SK-N-SH treated with all-trans-retinoic acid at 6 μM for 48 hours (cell line): ENCODE measurements at regions not wholly inside any gene's neighbourhood (a gene's known extent, or its start where the extent isn't known, plus 50 kb on each side); places are given as distances from the start of the nearest gene placed in this dataset.

Experiments
- ARNTL ChIP-seq: fragments of 450-650 bp; formaldehyde crosslinking; IDR thresholded peaks from 2 replicates; pipeline ENCODE4 v1.5.0; 2020; ENCODE audit warnings: low read depth, mild to moderate bottlenecking, moderate library complexity, borderline replicate concordance
- CSDC2 ChIP-seq: fragments of 250-450 bp; sonication (Bioruptor Pico); IDR thresholded peaks from 2 replicates; pipeline ENCODE4 v1.5.0; 2020; ENCODE audit warnings: mild to moderate bottlenecking, moderate library complexity
- OSR1 ChIP-seq: fragments of 250-450 bp; sonication (Bioruptor Pico); IDR thresholded peaks from 2 replicates; pipeline ENCODE4 v1.8.0; 2022; ENCODE audit warnings: moderate library complexity, mild to moderate bottlenecking, inconsistent platforms
- PPARA ChIP-seq: fragments of 250-450 bp; sonication (Bioruptor Pico); IDR thresholded peaks from 2 replicates; pipeline ENCODE4 v1.5.0; 2020; ENCODE audit warnings: mild to moderate bottlenecking, borderline replicate concordance
- SNAI2 ChIP-seq: fragments of 250-450 bp; sonication (Bioruptor Pico); IDR thresholded peaks from 2 replicates; pipeline ENCODE4 v1.5.0; 2020; ENCODE audit warnings: mild to moderate bottlenecking, moderate library complexity
- ZFP3 ChIP-seq: fragments of 250-450 bp; sonication (Bioruptor Pico); IDR thresholded peaks from 2 replicates; pipeline ENCODE4 v1.5.0; 2020; ENCODE audit warnings: mild to moderate bottlenecking, moderate library complexity
- ZFP30 ChIP-seq: fragments of 450-650 bp; formaldehyde crosslinking; IDR thresholded peaks from 2 replicates; pipeline ENCODE4 v1.5.0; 2022; ENCODE audit warnings: mild to moderate bottlenecking, moderate library complexity
- ZNF8 ChIP-seq: fragments of 450-650 bp; formaldehyde crosslinking; IDR thresholded peaks from 2 replicates; pipeline ENCODE4 v1.5.0; 2020; ENCODE audit warnings: mild to moderate bottlenecking, moderate library complexity
- TF ChIP-seq, protein P1 (sequence below): fragments of 250-450 bp; sonication (Bioruptor Pico); IDR thresholded peaks from 2 replicates; pipeline ENCODE4 v1.5.1; 2021; ENCODE audit warnings: mild to moderate bottlenecking, moderate library complexity
- TF ChIP-seq, protein P2 (sequence below): fragments of 250-450 bp; sonication (Bioruptor Pico); IDR thresholded peaks from 2 replicates; pipeline ENCODE4 v1.8.0; 2021; ENCODE audit warnings: low read depth, mild to moderate bottlenecking, moderate library complexity, borderline replicate concordance
- TF ChIP-seq, protein P3 (sequence below): fragments of 250-450 bp; sonication (Bioruptor Pico); IDR thresholded peaks from 2 replicates; pipeline ENCODE4 v1.8.0; 2020; ENCODE audit warnings: mild to moderate bottlenecking, moderate library complexity, borderline replicate concordance

DNA sequence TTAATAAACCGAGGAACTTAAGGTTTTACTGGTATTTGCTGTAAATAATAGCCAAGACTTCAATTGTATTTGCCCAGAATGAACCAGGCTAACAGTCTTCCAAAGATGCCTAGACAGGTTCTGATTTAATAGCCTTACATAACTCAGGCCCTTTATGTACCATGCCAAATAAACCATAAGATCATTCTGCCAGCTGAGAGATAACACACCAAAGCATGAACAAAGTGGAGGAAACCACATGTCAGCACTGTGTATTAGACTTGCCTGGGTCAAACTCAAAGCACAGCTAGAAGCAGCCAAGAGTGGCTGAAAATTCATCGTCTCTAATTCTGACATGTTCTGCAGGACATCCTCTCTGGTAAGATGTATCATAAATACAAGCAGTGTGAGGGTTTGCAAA is 319.3 kb upstream of the ZNF608 start:
- no peak for TF ChIP-seq ZFP3 (CRISPR knock-in tag)
- TF ChIP-seq CSDC2 (CRISPR knock-in tag), result no peak
- no peak for TF ChIP-seq ARNTL (CRISPR knock-in tag)
- TF ChIP-seq, protein P1, sequence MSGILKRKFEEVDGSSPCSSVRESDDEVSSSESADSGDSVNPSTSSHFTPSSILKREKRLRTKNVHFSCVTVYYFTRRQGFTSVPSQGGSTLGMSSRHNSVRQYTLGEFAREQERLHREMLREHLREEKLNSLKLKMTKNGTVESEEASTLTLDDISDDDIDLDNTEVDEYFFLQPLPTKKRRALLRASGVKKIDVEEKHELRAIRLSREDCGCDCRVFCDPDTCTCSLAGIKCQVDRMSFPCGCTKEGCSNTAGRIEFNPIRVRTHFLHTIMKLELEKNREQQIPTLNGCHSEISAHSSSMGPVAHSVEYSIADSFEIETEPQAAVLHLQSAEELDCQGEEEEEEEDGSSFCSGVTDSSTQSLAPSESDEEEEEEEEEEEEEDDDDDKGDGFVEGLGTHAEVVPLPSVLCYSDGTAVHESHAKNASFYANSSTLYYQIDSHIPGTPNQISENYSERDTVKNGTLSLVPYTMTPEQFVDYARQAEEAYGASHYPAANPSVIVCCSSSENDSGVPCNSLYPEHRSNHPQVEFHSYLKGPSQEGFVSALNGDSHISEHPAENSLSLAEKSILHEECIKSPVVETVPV (CRISPR knock-in tag), result no peak
- TF ChIP-seq ZFP30, result no peak
- TF ChIP-seq OSR1 (CRISPR knock-in tag), result no peak
- TF ChIP-seq, protein P2, sequence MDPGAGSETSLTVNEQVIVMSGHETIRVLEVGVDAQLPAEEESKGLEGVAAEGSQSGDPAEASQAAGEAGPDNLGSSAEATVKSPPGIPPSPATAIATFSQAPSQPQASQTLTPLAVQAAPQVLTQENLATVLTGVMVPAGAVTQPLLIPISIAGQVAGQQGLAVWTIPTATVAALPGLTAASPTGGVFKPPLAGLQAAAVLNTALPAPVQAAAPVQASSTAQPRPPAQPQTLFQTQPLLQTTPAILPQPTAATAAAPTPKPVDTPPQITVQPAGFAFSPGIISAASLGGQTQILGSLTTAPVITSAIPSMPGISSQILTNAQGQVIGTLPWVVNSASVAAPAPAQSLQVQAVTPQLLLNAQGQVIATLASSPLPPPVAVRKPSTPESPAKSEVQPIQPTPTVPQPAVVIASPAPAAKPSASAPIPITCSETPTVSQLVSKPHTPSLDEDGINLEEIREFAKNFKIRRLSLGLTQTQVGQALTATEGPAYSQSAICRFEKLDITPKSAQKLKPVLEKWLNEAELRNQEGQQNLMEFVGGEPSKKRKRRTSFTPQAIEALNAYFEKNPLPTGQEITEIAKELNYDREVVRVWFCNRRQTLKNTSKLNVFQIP, result no peak
- TF ChIP-seq PPARA (CRISPR knock-in tag), result no peak
- TF ChIP-seq SNAI2 (CRISPR knock-in tag), result no peak
- TF ChIP-seq ZNF8 (CRISPR knock-in tag), result no peak
- TF ChIP-seq, protein P3, sequence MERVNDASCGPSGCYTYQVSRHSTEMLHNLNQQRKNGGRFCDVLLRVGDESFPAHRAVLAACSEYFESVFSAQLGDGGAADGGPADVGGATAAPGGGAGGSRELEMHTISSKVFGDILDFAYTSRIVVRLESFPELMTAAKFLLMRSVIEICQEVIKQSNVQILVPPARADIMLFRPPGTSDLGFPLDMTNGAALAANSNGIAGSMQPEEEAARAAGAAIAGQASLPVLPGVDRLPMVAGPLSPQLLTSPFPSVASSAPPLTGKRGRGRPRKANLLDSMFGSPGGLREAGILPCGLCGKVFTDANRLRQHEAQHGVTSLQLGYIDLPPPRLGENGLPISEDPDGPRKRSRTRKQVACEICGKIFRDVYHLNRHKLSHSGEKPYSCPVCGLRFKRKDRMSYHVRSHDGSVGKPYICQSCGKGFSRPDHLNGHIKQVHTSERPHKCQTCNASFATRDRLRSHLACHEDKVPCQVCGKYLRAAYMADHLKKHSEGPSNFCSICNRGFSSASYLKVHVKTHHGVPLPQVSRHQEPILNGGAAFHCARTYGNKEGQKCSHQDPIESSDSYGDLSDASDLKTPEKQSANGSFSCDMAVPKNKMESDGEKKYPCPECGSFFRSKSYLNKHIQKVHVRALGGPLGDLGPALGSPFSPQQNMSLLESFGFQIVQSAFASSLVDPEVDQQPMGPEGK (CRISPR knock-in tag), result no peak
